ENCODE measurements at regions not wholly inside any gene's neighbourhood (a gene's known extent, or its start where the extent isn't known, plus 50 kb on each side); places are given as distances from the start of the nearest gene placed in this dataset.
"Not testable (repeated sequence)": the region's sequence is repeated elsewhere in the genome, so short reads cannot be mapped to it uniquely, and the experiment has no call there.

DNA sequence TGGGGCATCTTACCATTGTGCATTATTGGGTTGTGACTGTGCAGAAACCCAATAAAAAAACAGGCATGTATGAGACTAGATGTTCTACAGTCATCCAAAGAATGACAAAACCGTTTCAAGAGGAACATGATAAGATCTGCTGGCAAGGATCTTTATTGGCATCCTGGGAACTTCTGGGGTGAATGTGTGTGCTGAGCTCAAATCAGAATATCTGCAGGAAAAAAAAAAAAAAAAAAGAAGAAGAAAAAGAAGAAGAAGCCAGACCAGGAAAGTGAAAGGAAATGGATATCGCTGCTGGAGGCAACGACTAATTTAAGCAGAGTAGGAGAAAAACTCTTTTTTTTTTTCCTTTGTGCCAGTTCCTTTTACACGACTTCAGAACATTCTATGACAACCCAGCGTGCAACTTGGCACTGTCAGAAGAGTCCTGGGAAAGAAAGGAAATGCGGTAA lies 484.2 kb upstream of the BOD1L1 start:
- DNase-seq (ENCODE audit: low spot score) = peak; percentile 42

GRCh38 chr4:14115106-14115505 lies 487.6 kb upstream of the BOD1L1 start:
- DNase-seq (ENCODE audit: low spot score) = no peak

- no peak for DNase-seq (ENCODE audit: low spot score)
Observed at GRCh38 chr4:14117575-14118238, 490.2 kb upstream of the BOD1L1 start.

DNA sequence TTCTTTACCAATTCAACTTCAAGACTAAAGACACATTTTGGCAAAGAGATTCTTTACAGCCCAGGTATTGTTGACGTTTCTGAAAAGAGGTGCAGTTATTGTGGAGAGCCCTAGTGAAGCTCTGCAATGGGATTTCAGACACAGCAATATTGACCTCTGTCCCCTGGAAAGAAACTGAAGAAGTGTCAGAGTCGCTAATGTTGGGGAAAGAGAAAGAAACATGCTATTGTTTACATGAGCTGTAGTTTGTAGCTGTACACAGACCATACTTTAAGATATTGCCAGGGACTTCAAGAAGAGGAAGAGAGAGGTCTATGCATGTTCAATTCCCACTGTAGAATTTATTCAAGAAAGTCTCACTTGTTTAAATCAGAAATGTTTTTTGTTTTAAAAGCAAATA lies 497.3 kb upstream of the BOD1L1 start:
- DNase-seq (ENCODE audit: low spot score) = no peak

- no peak for DNase-seq (ENCODE audit: low spot score)
Observed at GRCh38 chr4:14125375-14126129, 498.0 kb upstream of the BOD1L1 start.

GRCh38 chr4:14130551-14130950 lies 503.0 kb upstream of the BOD1L1 start:
- DNase-seq (ENCODE audit: low spot score) = peak; percentile 39

GRCh38 chr4:14131335-14131734 lies 503.8 kb upstream of the BOD1L1 start:
- no peak for DNase-seq (ENCODE audit: low spot score)

- no peak for DNase-seq (ENCODE audit: low spot score)
Observed at GRCh38 chr4:14132301-14132700, 504.8 kb upstream of the BOD1L1 start.

DNA sequence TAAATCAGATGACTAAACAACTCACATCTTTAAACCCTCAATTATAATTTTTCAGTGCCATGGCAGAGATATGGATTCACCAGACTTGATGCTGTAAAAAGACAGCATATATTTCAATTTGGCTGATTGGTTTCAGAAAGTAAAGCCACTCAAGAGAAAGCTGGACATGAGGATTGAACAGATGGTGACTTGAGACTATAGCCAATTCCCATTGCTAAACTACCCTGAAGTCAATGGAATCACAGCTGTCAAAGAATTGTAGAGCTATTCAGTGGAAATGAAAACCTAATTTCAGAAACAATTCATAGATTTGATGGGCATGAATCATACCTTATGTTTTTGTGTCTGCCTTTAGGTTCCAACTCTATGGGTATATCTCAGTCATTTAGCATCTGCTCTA lies 510.6 kb upstream of the BOD1L1 start:
- DNase-seq (ENCODE audit: low spot score) = no peak

GRCh38 chr4:14143892-14144291 lies 516.4 kb upstream of the BOD1L1 start:
- no peak for DNase-seq (ENCODE audit: low spot score)

GRCh38 chr4:14149176-14150053 lies 521.9 kb upstream of the BOD1L1 start:
- DNase-seq (ENCODE audit: low spot score) = no peak

GRCh38 chr4:14151101-14151500 lies 523.6 kb upstream of the BOD1L1 start:
- DNase-seq (ENCODE audit: low spot score) = no peak

DNA sequence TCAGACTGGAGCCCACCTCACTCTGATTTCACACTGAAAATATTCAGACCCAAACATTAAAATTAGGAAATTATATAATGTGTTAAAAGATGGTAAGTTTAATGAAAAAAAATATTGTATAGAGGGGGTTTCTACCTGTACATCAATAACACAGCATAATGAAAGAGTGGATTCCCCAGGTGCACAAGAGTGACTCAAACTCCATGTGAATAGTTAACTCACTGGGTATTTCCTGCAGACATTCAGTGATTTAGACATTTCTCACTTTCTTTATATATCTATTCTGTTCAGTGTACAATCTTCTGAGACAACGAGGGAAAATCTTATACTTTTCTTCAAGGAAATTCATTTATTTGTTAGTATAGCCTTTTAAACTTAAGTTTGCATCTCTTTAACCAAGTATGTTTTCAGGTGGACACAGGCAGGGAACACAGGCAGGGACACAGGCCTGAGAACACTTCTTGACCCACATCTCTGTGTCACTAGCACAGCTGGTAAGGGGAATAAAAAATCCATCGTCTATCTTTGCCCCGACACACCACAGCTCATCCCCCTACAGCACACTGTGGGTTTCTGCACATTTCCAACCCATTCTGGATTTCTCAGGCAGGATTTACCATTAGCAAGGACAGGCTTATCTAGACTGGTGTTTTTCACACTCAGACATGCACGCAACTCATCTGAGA lies 525.5 kb upstream of the BOD1L1 start:
- DNase-seq (ENCODE audit: low spot score) = no peak

- no peak for DNase-seq (ENCODE audit: low spot score)
Observed at GRCh38 chr4:14155803-14156202, 528.3 kb upstream of the BOD1L1 start.

- no peak for DNase-seq (ENCODE audit: low spot score)
Observed at GRCh38 chr4:14157262-14157661, 529.7 kb upstream of the BOD1L1 start.

DNA sequence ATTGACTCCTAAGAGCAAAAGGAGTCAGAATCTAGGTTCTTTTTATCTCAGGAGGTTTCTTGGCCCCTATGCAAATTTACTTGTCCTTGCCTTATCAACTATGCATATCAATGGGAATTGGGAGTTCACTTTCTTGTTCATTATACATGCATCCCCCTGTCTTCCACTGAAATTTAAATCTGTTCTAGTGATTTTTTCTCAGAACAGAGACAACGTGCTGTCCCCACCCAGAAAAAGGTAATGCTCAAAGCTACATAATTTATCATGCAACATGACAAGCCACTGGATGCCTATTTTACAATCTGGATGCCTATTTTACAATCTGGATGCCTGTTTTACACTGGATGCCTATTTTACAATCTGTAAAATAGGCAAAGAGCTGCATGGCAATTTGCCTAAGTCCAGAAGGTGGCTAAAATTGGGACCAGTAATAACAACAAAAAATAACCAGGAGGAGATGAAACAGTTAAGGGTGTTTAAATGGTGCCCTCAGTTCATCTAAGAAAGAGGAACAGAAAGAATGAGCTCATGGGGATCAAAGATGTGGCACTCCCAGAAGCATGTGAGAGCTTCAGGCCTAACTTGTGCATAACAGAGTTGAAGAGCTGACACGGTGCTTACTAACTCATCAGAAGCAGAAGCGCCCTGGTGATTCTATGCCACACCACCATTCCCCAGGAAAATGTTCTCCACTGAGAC lies 537.8 kb upstream of the BOD1L1 start:
- DNase-seq (ENCODE audit: low spot score) = no peak

DNA sequence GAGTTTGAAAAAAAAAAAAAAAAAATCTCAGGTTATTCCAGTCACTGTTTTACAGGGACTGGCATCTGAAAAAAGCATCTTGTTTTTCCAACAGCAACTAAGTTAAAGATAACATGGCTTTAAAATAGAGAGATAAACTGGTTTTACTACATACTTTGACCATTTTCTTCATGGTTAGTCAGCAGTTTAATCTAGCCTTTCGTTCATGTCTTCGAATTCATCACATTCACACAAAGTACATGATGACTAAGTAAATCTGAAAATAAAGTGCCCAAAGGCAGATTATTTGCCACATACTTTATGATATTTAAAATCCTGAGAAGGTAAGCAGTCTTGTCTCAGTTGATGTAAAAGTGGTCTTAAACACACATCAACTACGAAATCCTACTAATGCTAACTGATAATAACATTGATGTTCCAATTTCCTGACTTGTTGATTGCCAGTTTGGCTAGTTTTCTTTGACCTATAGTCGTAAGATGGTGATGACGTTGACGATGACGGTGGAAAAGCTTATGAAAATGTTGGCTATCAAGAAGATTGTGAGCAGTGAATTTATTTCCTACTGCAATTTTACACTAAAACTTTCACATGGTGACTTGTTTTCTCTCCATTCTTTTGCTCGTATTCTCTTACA lies 540.5 kb upstream of the BOD1L1 start:
- DNase-seq (ENCODE audit: low spot score) = no peak

DNA sequence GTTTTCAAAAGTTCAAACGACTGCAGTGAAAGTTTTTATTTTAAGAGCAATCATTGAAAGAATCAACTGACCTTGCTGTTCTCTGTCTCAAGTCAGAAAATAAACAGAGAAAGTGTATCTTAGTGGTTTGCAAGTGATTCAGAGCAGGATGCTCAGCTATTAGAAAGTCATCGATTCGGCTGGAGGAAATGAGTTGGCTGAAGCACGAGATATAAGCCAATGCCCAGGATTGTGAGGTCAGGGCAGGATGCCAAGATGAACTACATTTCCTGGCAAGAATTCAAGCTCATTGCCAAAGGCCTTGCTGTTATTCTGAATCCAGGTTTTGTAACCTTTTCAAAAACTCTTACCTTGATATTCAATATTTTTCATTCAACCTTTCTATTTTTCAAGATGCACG lies 541.4 kb upstream of the BOD1L1 start:
- DNase-seq (ENCODE audit: low spot score) = peak; percentile 57

- DNase-seq (ENCODE audit: low spot score) = no peak
Observed at GRCh38 chr4:14169460-14169859, 541.9 kb upstream of the BOD1L1 start.

GRCh38 chr4:14169940-14170339 lies 542.4 kb upstream of the BOD1L1 start:
- DNase-seq (ENCODE audit: low spot score) = not testable (repeated sequence)

- DNase-seq (ENCODE audit: low spot score) = no peak
Observed at GRCh38 chr4:14176613-14177012, 549.1 kb upstream of the BOD1L1 start.

All from AG20443 (cell line).